NCI-H748 (cell line): ENCODE measurements at regions not wholly inside any gene's neighbourhood (a gene's known extent, or its start where the extent isn't known, plus 50 kb on each side); places are given as distances from the start of the nearest gene placed in this dataset.
A peak's percentile ranks its signal among the peaks of the same experiment; 100 is the strongest.

Source experiments
- DNase-seq: peaks from one replicate; lab custom pipeline; 2025; ENCODE audit not compliant: unreplicated experiment; lab: John Stamatoyannopoulos, UW

DNA sequence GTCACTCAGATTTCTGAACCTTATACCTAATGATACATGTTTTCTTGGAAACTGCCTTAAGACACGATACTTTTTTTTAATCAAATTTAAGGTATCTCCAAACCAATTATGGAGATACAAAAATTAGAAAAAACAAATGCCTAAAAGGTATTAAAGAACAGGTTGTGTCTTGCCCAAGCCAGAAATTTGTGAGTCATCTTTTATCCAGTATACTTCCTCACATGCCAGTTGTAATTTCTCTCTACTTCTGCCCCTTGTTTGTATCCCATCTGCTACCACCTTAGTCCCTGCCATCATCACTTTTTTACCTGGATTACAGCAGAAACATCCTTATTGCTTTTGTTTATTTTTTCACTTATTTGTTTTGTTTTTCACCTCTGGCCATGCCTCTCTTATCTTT, 571.2 kb upstream of the DAB2 start:
- no peak for DNase-seq

DNA sequence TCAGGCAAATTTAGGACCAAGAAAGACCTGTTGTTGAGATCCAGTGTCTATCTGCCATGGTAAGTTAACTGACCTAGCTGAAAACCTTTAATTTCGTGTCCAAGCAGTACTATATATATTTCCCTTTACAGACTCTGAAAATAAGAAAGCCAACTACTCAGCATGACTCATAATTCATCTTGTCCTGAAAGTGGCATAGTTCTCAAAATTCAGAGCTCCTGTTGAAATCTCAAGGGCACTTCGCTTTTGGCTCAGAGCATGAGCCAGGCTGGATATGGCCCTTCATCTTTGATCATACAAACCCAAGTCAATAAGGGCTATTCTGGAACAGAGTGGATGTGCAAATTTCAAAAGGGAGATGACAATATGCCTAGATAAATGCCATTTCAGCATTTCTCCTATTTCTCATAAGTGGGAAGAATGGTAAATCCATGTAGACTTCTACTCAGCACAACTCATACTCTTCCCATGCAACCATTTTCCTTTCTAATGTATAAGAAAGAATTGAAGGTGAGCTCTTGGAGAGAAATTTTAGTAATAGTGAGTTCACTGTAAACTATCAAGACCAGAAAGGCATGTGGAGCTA, 567.9 kb upstream of the DAB2 start:
- no peak for DNase-seq

DNA sequence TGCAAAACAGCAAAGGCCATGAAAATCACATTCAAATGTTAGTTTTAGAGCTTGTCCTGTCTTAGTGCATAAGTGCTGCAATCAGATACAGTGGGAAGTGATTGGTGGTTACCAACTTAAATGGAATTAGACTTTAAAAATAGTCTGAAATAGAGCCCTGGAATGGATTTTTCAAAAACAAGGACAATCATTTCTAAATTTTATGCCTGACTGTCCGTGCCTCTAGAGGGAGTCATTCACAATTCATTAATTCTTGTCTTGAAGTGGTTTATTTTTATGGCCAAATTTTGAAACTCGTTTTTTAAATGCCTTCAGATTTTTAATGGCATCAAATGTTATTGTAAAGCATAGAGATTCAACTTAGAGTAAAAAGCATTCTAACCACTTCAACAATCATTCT, 561.8 kb upstream of the DAB2 start:
- no peak for DNase-seq

DNA sequence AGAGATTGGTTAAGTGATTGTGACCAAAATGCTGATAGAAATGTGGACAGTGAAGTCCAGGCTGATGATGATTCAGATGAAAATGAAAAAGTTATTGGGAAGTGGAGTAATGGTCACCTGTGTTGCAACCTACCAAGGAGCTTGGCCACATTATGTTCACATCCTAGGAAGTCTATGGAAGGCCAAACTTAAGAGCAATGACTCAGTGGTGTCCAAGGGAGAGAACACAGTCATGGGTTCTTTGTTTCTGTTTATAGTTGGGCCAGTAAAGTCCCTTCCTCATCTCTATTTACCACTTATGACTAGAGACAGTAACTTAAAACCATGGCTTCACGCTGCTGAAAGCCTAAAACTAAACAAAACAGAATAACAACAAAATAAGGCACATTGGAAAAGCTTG, 555.3 kb upstream of the DAB2 start:
- DNase-seq = no peak

DNA sequence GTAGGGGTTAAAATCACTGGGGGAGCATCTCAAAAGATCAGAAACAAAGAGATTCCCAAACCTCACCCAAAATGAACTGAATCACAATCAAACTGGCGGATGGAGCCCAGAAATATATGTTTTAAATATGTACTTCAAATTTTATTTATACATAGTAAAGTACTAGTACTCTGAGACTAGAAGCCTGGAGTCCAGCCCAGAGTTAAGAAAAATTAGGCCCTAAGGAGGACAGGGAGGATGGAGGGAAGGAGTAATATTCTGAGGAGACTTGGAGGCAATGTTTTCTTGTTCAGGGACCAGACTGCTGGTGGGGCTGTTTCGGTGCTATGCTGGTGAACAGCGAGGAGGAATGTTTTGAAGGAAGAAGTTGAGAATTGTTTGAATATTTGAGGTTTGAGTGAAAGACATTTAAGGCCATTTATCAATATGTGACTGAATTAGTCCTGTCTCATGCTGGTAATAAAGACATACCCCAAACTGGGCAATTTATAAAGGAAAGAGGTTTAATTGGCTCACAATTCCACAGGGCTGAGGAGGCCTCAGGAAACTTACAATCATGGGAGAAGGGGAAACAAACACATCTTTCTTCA, 552.4 kb upstream of the DAB2 start:
- no peak for DNase-seq

DNA sequence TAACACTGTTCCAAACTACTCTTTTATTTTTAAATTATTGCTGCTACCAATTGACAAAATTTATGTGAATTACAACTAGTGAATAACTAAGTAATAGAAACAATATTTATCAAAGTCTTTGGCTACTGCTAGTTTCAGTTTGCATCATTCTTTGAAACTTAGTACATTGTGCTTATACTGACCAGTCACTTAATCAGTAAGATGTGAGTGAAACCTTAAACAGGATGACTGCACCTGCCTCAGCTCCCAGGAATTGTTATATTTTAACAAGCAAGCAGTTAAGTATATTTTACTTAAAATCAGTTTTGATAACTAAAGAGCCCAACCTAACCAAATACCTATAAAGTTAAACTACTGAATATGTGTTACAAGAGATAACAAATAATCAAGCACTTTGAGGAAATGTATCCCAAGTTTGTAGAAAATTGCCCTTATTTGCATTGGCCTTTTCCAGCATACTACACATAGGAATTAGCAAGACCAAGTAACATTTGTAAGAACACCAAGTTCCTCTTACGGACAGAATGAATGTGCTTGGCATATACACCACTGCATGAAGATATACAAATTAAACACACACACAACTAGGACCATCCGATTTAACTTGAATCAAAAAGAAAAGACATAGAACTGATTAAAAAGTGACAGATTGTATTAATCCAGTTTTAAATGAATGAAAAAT, 545.5 kb upstream of the DAB2 start:
- no peak for DNase-seq

DNA sequence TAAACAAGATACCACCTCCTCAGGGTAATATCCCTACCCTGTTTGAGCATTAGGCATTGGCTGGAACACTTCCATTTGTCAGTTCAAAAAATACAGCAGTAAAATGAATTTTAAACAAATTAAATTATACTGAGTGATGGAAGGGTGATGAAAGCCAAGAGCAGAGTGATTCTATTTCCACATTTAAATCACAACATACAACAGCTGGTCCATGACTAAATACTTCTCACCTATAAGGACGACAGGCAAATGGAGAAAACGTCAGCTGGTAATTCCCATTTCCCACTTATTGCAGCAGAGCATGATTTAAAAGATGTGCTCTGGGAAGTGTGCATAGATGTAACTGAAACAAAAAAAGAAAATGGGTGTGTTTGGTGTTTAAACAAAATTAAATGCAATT, 543.6 kb upstream of the DAB2 start:
- no peak for DNase-seq

DNA sequence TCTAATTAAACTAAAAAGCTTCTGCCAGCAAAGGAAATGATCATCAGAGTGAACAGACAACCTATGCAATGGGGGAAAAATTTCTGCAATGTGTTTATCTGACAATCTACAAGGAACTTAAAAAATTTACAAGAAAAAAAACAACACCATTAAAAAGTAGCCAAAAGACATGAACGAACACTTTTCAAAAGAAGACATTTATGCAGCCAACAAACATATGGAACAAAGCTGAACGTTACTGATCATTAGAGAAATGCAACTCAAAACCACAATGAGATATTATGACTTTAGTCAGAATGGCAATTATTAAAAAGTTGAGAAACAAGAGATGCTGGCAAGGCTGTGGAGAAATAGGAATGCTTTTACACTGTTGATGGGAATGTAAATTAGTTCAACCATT, 530.4 kb upstream of the DAB2 start:
- no peak for DNase-seq

DNA sequence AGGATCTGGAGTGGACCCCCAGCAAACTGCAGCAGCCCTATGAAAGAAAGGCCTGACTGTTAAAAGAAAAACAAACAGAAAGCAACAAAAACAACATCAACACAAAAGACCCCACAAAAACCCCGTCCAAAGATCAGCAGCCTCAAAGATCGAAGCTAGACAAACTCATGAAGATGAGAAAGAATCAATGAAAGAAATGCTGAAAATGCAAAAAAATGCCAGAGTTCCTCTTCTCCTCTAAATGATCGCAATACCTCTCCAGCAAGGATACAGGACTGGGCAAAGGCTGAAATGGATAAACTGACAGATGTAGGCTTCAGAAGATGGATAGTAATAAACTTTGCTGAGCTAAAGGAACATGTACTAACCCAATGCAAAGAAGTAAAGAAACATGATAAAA, 526.3 kb upstream of the DAB2 start:
- no peak for DNase-seq

DNA sequence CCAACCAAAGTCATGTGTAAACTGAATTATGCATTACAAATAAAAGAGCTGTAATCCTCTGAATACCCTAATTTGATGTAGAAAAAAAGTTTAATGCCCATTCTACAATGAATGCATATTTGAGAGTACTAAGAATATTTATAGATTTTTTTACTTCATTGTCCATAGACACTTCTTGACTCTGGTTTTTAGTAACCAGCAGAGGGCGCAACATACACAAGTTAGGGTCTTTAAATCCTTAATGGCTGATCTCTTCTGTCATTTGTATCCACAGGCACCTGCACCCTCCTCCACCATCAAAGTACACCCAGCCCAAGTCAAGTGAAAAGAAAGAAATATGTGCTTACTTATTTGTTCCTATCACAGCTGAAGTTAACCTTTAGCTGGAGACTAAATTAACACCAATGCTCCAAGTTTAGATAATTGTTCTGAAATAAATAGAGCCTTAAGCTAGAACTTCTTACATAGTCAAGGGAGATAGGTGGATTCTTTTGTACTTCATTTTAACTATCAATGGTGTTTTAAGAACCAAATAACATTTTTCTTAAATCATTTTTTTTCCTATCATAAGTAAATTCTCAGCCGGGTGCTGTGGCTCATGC, 524.2 kb upstream of the DAB2 start:
- DNase-seq = peak; percentile 91

DNA sequence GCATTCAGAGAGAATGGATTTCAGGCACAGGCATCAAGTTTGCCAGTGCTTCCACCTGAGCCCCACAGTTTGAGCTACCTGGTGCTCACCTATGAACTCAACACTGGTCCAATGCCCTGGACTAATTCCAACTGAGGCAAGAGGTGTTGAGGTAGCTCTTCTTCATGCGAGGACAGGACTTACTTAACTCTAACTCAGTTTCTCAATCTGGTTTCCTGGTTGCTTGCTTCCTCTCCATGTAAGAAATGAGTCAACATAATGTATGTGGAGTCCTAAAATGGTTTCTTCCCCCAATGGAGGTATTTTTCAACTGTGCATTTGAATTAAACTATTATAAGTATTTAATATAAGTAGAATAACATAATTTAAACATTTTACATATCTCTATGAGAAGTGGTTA, 523.6 kb upstream of the DAB2 start:
- no peak for DNase-seq

DNA sequence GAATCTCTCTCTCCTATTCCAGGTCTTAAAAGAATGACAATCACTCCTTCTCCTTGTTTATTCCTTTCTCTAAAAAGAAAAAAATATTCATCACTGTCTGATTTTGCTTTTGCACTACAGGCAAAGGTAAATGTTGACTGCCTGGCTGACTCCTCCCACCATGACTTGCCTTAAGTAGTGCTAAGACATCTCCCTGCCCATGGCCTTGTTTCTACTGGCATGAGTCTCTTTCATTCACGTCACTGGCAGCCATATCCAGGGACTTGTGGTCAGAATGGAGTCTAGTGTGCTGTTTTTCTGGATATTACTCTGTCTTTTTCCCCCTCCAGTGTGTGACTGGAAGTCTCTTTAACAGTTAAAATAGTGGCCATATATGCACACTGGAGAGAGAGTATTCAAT, 522.9 kb upstream of the DAB2 start:
- no peak for DNase-seq

DNA sequence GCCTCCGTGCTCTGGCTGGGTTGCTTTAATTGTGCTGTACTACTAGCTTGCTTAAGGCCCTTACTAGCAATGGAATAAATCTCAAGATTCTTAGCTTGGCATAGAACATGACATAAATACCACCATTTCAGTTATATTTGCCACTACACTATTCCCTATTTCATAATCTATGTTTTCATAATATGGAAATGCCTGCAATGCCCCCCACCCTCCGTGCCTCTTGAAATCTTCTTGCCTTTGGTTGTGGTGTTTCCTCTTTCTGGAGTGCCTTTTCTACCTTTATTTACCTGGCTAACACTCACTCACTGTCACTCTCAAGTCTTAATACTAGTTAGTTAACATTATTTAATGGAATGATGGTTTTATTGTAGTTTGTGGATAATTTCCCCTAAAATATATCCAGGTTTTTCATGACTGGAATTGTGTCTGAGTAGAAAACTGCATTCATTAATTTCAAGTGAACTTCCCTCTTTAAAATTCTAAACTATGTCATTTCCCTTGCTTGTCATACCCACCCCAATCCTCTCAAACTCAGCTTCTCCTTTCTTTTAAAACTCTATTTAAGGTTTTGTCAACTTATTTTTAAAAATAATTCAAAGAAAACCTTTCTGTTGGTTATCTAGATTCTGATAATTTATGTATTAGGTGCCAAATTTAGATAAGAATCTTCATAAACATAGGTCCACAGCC, 521.7 kb upstream of the DAB2 start:
- no peak for DNase-seq

DNA sequence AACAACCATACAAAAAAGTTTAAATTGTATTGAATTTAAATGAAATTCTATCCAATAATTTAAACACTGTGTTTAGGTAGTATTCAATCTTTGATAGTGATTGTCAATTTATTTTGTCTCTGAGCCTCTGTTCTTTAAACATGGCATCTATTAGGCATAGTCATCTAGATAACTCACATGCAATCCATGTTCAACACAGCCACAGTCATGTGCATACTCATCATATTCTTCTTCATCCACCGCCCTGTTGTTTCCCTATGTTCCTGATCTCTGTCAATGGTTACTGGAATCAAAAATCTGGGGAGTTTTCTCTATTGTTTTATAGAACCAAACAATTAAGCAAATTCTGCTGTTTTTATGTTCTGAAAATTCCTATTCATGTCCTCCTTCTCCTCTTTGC, 521.1 kb upstream of the DAB2 start:
- DNase-seq = no peak

DNA sequence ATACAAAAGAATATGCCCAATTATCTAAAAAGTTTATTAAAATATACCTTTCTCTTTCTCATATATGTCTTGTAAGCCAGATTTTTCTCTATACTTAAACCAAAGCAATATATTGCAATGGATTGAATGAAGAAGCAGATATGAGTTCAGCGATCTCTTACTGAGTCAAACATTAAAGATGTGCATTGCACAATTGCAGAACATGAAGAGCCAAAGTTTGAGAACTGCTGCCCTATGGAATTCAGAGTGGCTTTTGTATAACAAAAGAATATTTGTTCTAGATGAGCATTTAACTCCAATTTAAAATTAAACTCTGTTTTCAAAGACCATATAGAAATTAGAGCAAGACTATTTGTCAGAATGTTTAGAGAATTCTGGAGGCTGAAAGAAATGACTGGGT, 519.0 kb upstream of the DAB2 start:
- no peak for DNase-seq

DNA sequence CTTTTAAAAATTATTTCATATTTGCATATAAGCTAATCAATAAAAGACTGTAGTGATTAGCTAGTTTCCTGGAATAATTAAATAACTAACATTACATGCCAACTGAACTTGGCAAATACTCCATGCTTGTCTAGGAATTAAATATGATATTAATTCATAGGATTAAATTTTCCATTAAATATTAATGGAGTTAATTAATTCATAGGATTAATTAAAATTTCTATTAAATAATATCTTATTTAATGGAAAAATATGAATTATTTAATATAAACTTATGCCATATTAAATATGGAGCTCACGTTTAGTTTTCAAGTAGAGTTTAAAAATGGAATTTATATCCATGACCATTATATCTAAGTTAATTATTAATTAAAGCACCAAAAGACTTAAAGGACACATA, 517.8 kb upstream of the DAB2 start:
- DNase-seq = no peak

DNA sequence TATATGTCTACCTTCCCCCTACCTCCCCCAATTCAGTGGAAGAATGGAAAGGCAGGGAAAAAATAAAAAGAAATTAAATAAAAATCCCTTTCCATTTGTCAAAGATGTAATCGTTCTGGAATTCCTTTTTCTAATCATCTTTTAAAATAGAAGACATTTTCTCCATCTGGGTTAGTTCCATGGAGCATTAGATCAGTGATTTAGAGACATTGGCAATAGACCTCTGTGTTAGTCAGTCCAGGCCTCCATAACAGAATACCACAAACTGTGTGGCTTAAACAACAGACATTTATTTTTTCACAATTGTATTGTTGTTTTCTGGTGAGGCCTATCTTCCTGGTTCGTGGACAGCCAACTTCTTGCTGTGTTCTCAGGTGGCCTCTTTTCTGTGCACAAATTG, 516.6 kb upstream of the DAB2 start:
- no peak for DNase-seq

DNA sequence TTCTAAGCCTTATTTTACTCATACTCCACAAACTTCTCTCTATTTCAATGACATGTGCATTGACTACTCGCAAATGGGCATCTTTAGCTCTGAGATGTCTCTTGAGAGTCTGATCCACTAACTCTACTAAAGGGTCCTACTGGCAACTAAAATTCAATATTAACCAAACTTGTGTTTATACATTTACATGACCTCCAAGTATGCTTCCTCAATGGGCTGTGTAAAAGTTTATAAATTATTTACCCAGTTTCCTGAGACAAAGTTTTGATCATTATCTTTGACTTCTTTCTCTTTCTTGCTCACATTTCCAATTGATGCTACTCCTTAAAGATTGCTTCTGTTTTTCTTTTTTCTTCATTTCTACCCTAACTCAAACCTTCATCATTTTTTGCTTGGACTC, 510.1 kb upstream of the DAB2 start:
- no peak for DNase-seq

DNA sequence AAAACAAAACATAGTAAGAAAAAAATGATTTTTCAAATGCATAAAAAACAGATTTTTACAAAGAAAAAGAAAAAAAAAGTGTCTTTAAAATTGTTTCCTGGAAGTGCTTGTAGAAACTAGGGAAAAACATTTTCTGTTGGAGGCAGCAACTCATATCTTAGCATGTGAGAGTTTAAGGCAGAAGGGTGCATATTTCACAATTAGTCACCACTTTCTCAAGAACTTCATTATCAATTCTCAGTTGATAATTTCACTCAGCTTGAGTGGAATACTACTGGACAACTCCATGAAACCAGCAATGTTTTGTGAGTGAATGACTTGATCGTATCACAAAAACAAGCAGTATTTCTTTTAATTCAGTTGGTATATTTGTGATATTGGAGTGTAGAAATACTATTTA, 508.3 kb upstream of the DAB2 start:
- DNase-seq = no peak

DNA sequence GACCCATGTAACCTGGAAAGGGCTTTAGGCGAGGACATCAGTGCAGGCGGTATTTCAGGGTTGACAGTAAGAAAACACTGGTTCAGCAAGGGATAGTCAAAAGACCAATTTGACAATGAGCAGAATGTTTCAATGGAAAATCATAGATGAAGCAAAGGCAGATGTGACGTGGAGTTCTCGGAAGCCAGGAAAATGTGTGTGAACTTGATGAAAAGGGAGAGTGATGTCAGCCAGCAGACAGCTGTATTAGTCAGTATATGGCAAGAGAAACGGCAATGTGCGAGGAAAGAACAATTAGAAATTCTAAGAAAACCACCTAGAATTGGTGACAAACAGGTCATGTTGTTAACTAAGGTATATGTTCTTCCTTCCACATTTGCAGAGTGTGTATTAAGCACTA, 503.9 kb upstream of the DAB2 start:
- no peak for DNase-seq

DNA sequence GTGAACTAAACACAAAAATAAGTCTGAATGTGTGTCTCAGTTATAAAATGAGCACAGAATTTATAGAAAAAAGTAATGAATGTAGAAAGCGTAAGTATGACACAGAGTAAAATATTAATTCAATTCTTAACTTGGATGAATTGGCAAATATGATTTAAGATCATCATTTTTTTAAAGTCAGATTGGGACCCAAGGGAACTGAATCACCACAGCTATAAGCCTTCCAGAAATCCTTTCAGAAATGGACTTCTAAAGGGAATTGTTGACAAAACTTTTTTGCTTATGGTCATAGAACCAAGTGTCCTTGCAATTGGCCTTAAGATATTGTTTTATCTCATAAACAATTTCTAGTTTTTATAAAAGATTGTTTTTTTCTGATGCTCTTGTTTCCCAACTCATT, 495.1 kb upstream of the DAB2 start:
- no peak for DNase-seq

DNA sequence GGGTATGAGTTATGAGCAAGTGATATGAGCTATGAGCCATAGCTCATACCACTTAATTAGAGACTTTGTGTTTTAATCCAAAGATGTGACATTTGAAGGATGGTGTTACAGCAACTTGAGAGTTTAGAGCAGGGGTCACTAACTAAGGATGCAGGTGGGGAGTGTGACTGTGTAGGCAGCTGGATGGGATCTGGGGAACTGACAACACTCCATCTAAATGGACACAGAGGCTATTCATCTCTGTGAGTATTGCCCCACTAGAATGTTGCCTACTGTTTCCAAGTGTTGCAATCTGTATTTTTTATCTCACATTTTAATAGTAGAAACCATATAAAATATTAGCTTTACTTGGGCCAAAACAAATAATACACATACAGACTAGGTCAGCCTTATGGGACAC, 488.1 kb upstream of the DAB2 start:
- no peak for DNase-seq
